Smooth muscle cell (in vitro differentiated cells): ENCODE measurements at regions not wholly inside any gene's neighbourhood (a gene's known extent, or its start where the extent isn't known, plus 50 kb on each side); places are given as distances from the start of the nearest gene placed in this dataset.
"Not testable (repeated sequence)": the region's sequence is repeated elsewhere in the genome, so short reads cannot be mapped to it uniquely, and the experiment has no call there.

ENCODE experiments used
- DNase-seq: peaks from one replicate; lab custom pipeline; 2025; ENCODE audit not compliant: unreplicated experiment; lab: John Stamatoyannopoulos, UW
- H2AFZ ChIP-seq: fragments of 200-600 bp; sonication (generic); 2 replicates; pipeline ENCODE4 v1.6.0; 2016; ENCODE audit warnings: antibody characterized with exemption, low read depth, mild to moderate bottlenecking
- H3F3A ChIP-seq: fragments of 200-600 bp; sonication (generic); 2 replicates; pipeline ENCODE4 v1.6.0; 2017; ENCODE audit warnings: antibody characterized with exemption, low read depth
- H3K27ac ChIP-seq: fragments of 200-600 bp; sonication (generic); 2 replicates; pipeline ENCODE4 v1.5.1; 2016; ENCODE audit warnings: low read depth, mild to moderate bottlenecking
- H3K27me3 ChIP-seq: fragments of 200-600 bp; sonication (generic); 2 replicates; pipeline ENCODE4 v1.6.1; 2016; ENCODE audit warnings: low read depth, mild to moderate bottlenecking
- H3K36me3 ChIP-seq: fragments of 200-600 bp; sonication (generic); 2 replicates; pipeline ENCODE4 v1.5.1; 2016; ENCODE audit warnings: low read depth
- H3K4me1 ChIP-seq: fragments of 200-600 bp; sonication (generic); 2 replicates; pipeline ENCODE4 v1.5.1; 2016; ENCODE audit warnings: low read depth
- H3K4me2 ChIP-seq: fragments of 200-600 bp; sonication (generic); 2 replicates; pipeline ENCODE4 v1.6.0; 2016; ENCODE audit warnings: mild to moderate bottlenecking
- H3K4me3 ChIP-seq: fragments of 200-600 bp; sonication (generic); 2 replicates; pipeline ENCODE4 v1.5.1; 2016; ENCODE audit warnings: mild to moderate bottlenecking
- H3K79me2 ChIP-seq: fragments of 200-600 bp; sonication (generic); 2 replicates; pipeline ENCODE4 v1.6.0; 2016; ENCODE audit warnings: low read depth, mild to moderate bottlenecking
- H3K9ac ChIP-seq: fragments of 200-600 bp; sonication (generic); 2 replicates; pipeline ENCODE4 v1.6.0; 2016; ENCODE audit warnings: low read depth
- H3K9me3 ChIP-seq: fragments of 200-600 bp; sonication (generic); replicated peaks from 2 replicates; pipeline ENCODE4 v1.5.1; 2016; ENCODE audit warnings: low read depth
- H4K20me1 ChIP-seq: fragments of 200-600 bp; sonication (generic); 2 replicates; pipeline ENCODE4 v1.6.0; 2016; ENCODE audit warnings: low read depth
- WGBS: methylation state at CpG from one replicate; pipeline ENCODE4 v1.1.7; 2016; ENCODE audit warnings: low lambda C conversion rate; 5-methylcytosine and 5-hydroxymethylcytosine counted together

DNA sequence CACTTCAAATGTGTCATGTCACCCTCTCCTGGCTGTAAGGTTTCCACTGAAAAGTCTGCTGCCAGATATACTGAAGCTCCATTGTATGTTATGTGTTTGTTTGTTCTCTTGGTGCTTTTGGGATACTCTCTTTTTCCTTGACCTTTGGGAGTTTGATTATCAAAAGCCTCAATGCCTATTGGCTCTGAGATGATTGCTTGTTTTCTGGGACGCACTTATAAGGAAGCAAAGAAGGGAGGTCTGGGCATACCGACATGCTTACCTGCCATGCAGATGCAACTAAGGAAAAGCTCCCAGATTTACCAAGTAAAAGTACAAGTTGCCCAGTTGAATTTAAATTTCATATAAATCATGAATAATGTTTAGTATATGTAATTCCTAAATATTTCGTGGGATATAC lies 145.3 kb downstream of the SYT15 start:
- 78% methylated on average over 3 of the region's 3 CpGs for WGBS
- H2AFZ ChIP-seq, H3K4me3 ChIP-seq, H3K4me2 ChIP-seq, H3K9me3 ChIP-seq, H3K79me2 ChIP-seq, H3K27ac ChIP-seq, H3K9ac ChIP-seq, H3F3A ChIP-seq, H3K36me3 ChIP-seq, DNase-seq, H3K4me1 ChIP-seq, H4K20me1 ChIP-seq, H3K27me3 ChIP-seq: not testable (repeated sequence)

DNA sequence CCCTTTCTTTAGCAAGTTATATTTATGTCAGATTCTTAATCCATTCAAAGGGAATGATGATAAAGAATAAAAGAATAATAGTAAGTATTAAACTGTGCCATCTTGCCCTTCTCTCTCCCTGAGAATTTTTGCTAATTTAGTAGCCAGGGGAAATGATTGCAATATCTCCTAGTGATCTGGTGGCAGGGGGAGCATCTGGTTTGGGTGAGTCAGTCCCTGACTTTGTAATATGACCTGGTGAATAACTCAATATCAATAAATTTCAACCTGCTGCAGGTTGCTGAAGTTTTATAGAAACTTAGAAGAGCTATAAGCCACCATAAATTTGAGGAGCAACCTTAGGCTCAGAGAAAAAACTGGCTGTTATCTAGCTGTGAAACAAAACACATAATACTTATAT lies 149.4 kb downstream of the SYT15 start:
- not testable (repeated sequence) for H3K36me3 ChIP-seq, H3K9ac ChIP-seq, H3K4me1 ChIP-seq, H3K27ac ChIP-seq, H3K4me3 ChIP-seq, H3K9me3 ChIP-seq, H3F3A ChIP-seq, H3K4me2 ChIP-seq, DNase-seq, H3K27me3 ChIP-seq, H4K20me1 ChIP-seq, H3K79me2 ChIP-seq, H2AFZ ChIP-seq

DNA sequence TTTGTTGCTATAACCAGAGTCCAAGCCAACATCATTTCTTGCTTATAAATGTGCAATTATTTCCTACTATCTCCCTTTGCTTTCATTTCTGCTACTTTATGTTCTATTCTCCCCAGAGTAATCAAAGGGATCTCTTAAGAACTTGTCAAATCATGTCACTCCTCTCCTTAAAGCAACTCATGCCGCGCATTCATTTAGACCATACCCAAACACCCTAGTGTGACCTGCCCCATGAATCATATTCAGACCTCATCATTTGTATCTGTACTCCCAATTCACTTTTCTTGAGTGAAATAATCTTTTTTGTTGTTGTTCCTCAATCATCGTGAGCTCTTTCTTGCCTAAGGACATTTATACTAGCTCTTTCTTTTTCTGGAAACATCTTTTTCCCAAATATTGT lies 151.8 kb downstream of the SYT15 start:
- not testable (repeated sequence) for H3K4me1 ChIP-seq, H3K27ac ChIP-seq, H3K4me2 ChIP-seq, H3K27me3 ChIP-seq, H4K20me1 ChIP-seq, H3K9me3 ChIP-seq, H3F3A ChIP-seq, H3K9ac ChIP-seq, DNase-seq, H3K36me3 ChIP-seq, H3K79me2 ChIP-seq, H3K4me3 ChIP-seq, H2AFZ ChIP-seq
- no CpG with 5 or more reads among the region's 3 CpGs for WGBS

DNA sequence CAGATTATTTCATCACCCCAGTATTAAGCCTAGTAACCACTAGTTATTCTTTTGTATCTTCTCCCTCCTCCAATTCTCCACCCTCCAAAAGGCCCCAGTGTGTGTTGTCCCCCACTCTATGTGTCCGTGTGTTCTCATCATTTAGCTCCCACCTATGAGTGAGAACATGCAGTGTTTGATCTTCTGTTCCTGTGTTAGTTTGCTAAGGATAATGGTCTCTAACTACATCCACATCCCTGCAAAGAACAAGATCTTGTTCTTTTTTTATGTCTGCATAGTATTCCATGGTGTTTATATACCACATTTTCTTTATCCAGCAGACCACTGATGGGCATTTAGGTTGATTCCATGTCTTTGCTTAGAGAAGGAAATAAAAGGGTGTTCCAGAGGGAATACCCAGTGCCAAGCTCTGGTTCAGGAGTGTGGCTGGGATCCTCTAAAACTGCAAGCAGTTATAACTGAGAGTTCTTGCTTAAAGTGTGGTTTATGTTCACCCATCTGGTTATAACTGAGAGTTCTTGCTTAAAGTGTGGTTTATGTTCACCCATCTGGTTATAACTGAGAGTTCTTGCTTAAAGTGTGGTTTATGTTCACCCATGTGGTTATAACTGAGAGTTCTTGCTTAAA lies 154.8 kb downstream of the SYT15 start:
- WGBS, result 80% methylated on average over 1 of the region's 1 CpG
- not testable (repeated sequence) for H3K9ac ChIP-seq, H3K36me3 ChIP-seq, H2AFZ ChIP-seq, H3K9me3 ChIP-seq, H3K4me2 ChIP-seq, H3K27me3 ChIP-seq, H3F3A ChIP-seq, H3K4me3 ChIP-seq, DNase-seq, H3K27ac ChIP-seq, H4K20me1 ChIP-seq, H3K79me2 ChIP-seq, H3K4me1 ChIP-seq

DNA sequence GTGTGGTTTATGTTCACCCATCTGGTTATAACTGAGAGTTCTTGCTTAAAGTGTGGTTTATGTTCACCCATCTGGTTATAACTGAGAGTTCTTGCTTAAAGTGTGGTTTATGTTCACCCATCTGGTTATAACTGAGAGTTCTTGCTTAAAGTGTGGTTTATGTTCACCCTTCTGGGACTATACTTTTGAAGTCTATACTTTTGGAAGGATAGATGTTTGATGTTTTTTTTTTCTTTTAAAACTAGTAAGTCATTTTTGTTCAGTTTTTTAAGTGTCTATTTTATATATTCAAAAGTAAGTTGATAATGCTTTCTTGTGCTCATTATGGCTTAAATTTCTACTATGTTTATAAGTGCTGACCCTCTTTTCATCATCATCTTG lies 155.3 kb downstream of the SYT15 start:
- not testable (repeated sequence) for H3K4me1 ChIP-seq, H4K20me1 ChIP-seq, H3K9me3 ChIP-seq, H3K27me3 ChIP-seq, H3K4me3 ChIP-seq, H3F3A ChIP-seq, H3K9ac ChIP-seq, H3K36me3 ChIP-seq, DNase-seq, H2AFZ ChIP-seq, H3K4me2 ChIP-seq, H3K27ac ChIP-seq, H3K79me2 ChIP-seq

DNA sequence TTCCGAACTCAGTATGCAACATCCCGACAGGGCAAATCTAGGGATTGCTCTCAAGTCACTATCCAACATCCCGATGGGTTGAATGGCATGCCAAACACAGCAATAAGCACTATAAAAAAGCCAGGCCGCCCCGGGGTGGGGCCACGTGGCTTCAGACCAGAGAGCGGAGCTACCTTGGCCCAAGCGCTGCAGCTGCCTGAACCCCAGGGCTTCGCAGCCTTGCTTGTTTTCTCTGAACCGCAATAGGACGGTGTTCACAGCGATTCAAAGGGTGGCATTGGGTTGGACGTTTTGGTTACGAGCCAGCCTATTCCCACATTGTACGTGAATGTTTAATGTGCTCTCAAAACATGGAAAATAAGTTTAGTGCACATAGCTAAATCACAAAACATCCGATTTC lies 161.0 kb downstream of the SYT15 start:
- WGBS, result 79% methylated on average over 15 of the region's 16 CpGs
- DNase-seq, H3K4me2 ChIP-seq, H3F3A ChIP-seq, H3K36me3 ChIP-seq, H3K79me2 ChIP-seq, H3K9ac ChIP-seq, H2AFZ ChIP-seq, H3K27ac ChIP-seq, H3K4me3 ChIP-seq, H3K9me3 ChIP-seq, H4K20me1 ChIP-seq, H3K4me1 ChIP-seq, H3K27me3 ChIP-seq: not testable (repeated sequence)

DNA sequence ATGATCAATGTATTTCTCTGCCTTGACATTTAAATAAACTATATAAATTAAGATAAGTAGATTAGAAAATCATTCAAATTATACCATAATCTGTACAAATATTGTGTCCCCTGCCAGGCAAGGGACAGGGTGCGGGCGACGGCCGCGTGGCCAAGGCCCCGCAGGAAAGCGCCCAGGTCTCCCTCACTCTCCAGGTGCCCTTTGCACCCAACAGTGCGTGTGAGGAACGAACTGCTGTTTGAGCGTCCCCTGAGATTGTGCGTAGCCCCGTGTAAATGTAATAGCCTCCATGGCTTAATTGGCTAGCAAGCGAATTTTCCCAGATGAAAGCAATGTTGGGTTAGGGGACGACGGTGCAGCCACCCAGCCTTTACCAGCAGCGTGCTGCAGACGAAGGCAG lies 161.4 kb downstream of the SYT15 start:
- H2AFZ ChIP-seq, H3K4me2 ChIP-seq, H3K79me2 ChIP-seq, H3K4me3 ChIP-seq, DNase-seq, H3K27ac ChIP-seq, H3K27me3 ChIP-seq, H3F3A ChIP-seq, H3K4me1 ChIP-seq, H3K36me3 ChIP-seq, H3K9ac ChIP-seq, H4K20me1 ChIP-seq, H3K9me3 ChIP-seq: not testable (repeated sequence)
- WGBS, result 93% methylated on average over 17 of the region's 17 CpGs

DNA sequence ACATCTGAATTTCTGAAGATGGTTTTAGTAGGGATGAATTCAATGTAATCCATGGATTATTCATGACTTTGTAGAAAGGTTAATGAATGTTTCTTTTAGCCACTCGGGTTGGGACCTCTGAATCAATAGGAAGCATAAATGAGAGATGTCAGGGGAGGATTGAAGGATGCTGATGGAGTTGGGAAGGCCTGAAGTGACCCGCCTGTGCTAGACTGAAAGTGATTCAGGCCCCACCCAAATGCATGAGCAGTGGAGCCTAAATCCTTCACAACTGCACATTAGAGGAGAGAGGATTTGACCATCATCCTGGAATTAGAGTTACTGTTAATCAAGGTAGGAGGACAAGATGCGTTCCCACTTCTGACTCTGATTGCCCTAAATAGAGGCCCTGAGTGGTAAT lies 162.2 kb upstream of the PTPN20 start:
- not testable (repeated sequence) for DNase-seq, H3K27ac ChIP-seq, H3K27me3 ChIP-seq, H3K4me1 ChIP-seq, H2AFZ ChIP-seq, H3F3A ChIP-seq, H3K4me2 ChIP-seq, H3K9me3 ChIP-seq, H4K20me1 ChIP-seq, H3K79me2 ChIP-seq, H3K36me3 ChIP-seq, H3K4me3 ChIP-seq, H3K9ac ChIP-seq
- 93% methylated on average over 3 of the region's 3 CpGs for WGBS

DNA sequence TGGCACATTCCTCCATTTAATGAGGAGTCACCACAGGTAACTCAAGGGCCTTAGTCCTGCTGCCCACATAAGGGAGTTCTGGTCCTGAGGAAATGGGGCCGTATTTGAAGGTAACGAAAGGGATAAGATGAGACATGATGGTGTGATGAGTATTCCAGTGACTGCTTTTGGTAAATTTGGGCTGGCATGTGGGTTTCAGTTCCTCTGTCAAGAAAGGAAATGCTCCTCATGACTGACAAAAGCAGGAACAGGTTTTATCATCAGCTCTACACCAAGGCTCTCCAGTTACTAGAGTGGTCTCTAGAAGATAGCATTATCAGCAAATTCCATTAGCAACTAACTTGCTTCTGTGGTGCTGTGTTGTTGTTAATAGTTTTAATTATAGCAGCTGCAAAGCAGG lies 161.8 kb upstream of the PTPN20 start:
- H3K27me3 ChIP-seq, H3K9me3 ChIP-seq, H3K9ac ChIP-seq, H3K4me3 ChIP-seq, H3K36me3 ChIP-seq, H3K79me2 ChIP-seq, DNase-seq, H3F3A ChIP-seq, H2AFZ ChIP-seq, H3K4me1 ChIP-seq, H4K20me1 ChIP-seq, H3K4me2 ChIP-seq, H3K27ac ChIP-seq: not testable (repeated sequence)
- WGBS, result 100% methylated on average over 2 of the region's 2 CpGs
